Ovary (tissue), 3 donors: ENCODE measurements at regions not wholly inside any gene's neighbourhood (a gene's known extent, or its start where the extent isn't known, plus 50 kb on each side); places are given as distances from the start of the nearest gene placed in this dataset.

Source experiments
- POLR2A ChIP-seq: fragments of 450-650 bp; IDR thresholded peaks from one replicate; pipeline ENCODE4 v1.6.1; 2017; ENCODE audit warnings: antibody characterized with exemption, mild to moderate bottlenecking, moderate library complexity
- TF ChIP-seq, protein P1 (sequence below), 3 donors: fragments of 450-650 bp in 2 of 3; fragments of 200-600 bp in 1 of 3; IDR thresholded peaks; one replicate each; pipeline versions ENCODE4 v1.5.1 to v1.8.0; 2016 to 2022; ENCODE audit warnings: antibody characterized with exemption in 3 of 3, mild to moderate bottlenecking in 1 of 3
- donor health status: DM: no; HTN: no; CAD: no.

DNA sequence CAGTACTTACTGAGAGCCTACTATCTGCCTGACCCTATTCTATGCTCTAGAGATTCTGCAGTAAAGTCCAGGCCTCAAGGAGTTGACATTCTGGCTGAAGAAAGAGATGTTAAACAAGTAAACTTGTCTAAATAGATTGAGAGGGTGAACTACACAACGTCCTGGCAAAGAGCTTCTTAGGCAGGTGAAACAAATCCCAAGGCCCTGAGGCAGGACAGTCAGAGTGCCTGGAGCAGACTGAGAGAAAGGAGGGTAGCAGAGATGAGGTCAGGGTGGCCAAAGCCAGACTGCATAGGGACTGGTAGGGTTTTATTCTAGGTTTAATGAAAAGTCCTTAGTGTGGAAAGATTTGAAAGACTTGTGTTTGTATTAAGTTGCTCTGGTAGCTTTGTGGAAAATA lies 84.5 kb upstream of the ATP11B start:
- TF ChIP-seq, protein P1, sequence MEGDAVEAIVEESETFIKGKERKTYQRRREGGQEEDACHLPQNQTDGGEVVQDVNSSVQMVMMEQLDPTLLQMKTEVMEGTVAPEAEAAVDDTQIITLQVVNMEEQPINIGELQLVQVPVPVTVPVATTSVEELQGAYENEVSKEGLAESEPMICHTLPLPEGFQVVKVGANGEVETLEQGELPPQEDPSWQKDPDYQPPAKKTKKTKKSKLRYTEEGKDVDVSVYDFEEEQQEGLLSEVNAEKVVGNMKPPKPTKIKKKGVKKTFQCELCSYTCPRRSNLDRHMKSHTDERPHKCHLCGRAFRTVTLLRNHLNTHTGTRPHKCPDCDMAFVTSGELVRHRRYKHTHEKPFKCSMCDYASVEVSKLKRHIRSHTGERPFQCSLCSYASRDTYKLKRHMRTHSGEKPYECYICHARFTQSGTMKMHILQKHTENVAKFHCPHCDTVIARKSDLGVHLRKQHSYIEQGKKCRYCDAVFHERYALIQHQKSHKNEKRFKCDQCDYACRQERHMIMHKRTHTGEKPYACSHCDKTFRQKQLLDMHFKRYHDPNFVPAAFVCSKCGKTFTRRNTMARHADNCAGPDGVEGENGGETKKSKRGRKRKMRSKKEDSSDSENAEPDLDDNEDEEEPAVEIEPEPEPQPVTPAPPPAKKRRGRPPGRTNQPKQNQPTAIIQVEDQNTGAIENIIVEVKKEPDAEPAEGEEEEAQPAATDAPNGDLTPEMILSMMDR (IDR thresholded peaks at IDR 0.05) = no peak
- TF ChIP-seq POLR2A = no peak
